ENCODE measurements at regions not wholly inside any gene's neighbourhood (a gene's known extent, or its start where the extent isn't known, plus 50 kb on each side); places are given as distances from the start of the nearest gene placed in this dataset.

GRCh38 chr4:16969696-16970135 lies 71.3 kb upstream of the LDB2 start:
- TF ChIP-seq CTCF (IDR thresholded peaks at IDR 0.05; ENCODE audit: extremely low read depth, missing control alignments): no peak
- no peak for DNase-seq (ENCODE audit: low spot score)

- TF ChIP-seq CTCF (IDR thresholded peaks at IDR 0.05; ENCODE audit: extremely low read depth, missing control alignments): no peak
- no peak for DNase-seq (ENCODE audit: low spot score)
These were observed 69.3 kb upstream of the LDB2 start for GRCh38 chr4:16967722-16968121.

GRCh38 chr4:16959305-16959704 lies 60.9 kb upstream of the LDB2 start:
- TF ChIP-seq CTCF (IDR thresholded peaks at IDR 0.05; ENCODE audit: extremely low read depth, missing control alignments): no peak
- no peak for DNase-seq (ENCODE audit: low spot score)

GRCh38 chr4:16952896-16953630 lies 54.6 kb upstream of the LDB2 start:
- TF ChIP-seq CTCF (IDR thresholded peaks at IDR 0.05; ENCODE audit: extremely low read depth, missing control alignments): no peak
- DNase-seq (ENCODE audit: low spot score): no peak

- no peak for DNase-seq (ENCODE audit: low spot score)
- TF ChIP-seq CTCF (IDR thresholded peaks at IDR 0.05; ENCODE audit: extremely low read depth, missing control alignments): no peak
These were observed 54.0 kb upstream of the LDB2 start for GRCh38 chr4:16952462-16952871.

Measured in GM20000 (cell line).